ENCODE measurements at regions not wholly inside any gene's neighbourhood (a gene's known extent, or its start where the extent isn't known, plus 50 kb on each side); places are given as distances from the start of the nearest gene placed in this dataset.
"Not testable (repeated sequence)": the region's sequence is repeated elsewhere in the genome, so short reads cannot be mapped to it uniquely, and the experiment has no call there.

- ATAC-seq; H3K27me3 ChIP-seq; H3K27ac ChIP-seq; DNase-seq; H3K9me3 ChIP-seq; H3K36me3 ChIP-seq; H3K4me3 ChIP-seq; intact Hi-C loops (cut with DNase I); H3K4me1 ChIP-seq: not testable (repeated sequence)
- WGBS (ENCODE audit: insufficient coverage, low coverage, low lambda C conversion rate, missing lambda C conversion rate): 37% methylated on average over 4 of the region's 4 CpGs
Measured at GRCh38 chr21:9862456-9862855, 658.9 kb upstream of the TPTE start.

GRCh38 chr21:9867815-9868214 is 653.6 kb upstream of the TPTE start:
- 47% methylated on average over 1 of the region's 1 CpG for WGBS (ENCODE audit: insufficient coverage, low coverage, low lambda C conversion rate, missing lambda C conversion rate)
- intact Hi-C loops (cut with DNase I); H3K36me3 ChIP-seq; H3K27me3 ChIP-seq; H3K4me1 ChIP-seq; DNase-seq; H3K27ac ChIP-seq; ATAC-seq; H3K4me3 ChIP-seq; H3K9me3 ChIP-seq: not testable (repeated sequence)

- H3K27ac ChIP-seq; H3K27me3 ChIP-seq; H3K36me3 ChIP-seq; H3K4me1 ChIP-seq; DNase-seq; intact Hi-C loops (cut with DNase I); ATAC-seq; H3K9me3 ChIP-seq; H3K4me3 ChIP-seq: not testable (repeated sequence)
- WGBS (ENCODE audit: insufficient coverage, low coverage, low lambda C conversion rate, missing lambda C conversion rate): 25% methylated on average over 7 of the region's 8 CpGs
Measured at GRCh38 chr21:9873096-9873495, 648.3 kb upstream of the TPTE start.

GRCh38 chr21:9874136-9874535 is 647.2 kb upstream of the TPTE start:
- 17% methylated on average over 3 of the region's 5 CpGs for WGBS (ENCODE audit: insufficient coverage, low coverage, low lambda C conversion rate, missing lambda C conversion rate)
- H3K4me3 ChIP-seq; ATAC-seq; H3K4me1 ChIP-seq; H3K27me3 ChIP-seq; H3K36me3 ChIP-seq; intact Hi-C loops (cut with DNase I); H3K27ac ChIP-seq; DNase-seq; H3K9me3 ChIP-seq: not testable (repeated sequence)

GRCh38 chr21:9881430-9881829 is 640.0 kb upstream of the TPTE start:
- H3K4me3 ChIP-seq; H3K9me3 ChIP-seq; H3K4me1 ChIP-seq; H3K36me3 ChIP-seq; ATAC-seq; H3K27me3 ChIP-seq; H3K27ac ChIP-seq; intact Hi-C loops (cut with DNase I); DNase-seq: not testable (repeated sequence)
- 48% methylated on average over 4 of the region's 4 CpGs for WGBS (ENCODE audit: insufficient coverage, low coverage, low lambda C conversion rate, missing lambda C conversion rate)

GRCh38 chr21:9883047-9883446 is 638.3 kb upstream of the TPTE start:
- H3K36me3 ChIP-seq; H3K4me3 ChIP-seq; H3K9me3 ChIP-seq; H3K27ac ChIP-seq; DNase-seq; intact Hi-C loops (cut with DNase I); H3K27me3 ChIP-seq; H3K4me1 ChIP-seq: not testable (repeated sequence)
- 14% methylated on average over 2 of the region's 2 CpGs for WGBS (ENCODE audit: insufficient coverage, low coverage, low lambda C conversion rate, missing lambda C conversion rate)
- ATAC-seq: peak in 3 of 4 donors; percentile 21 to 69 (median 45)

GRCh38 chr21:9883571-9884282 is 637.7 kb upstream of the TPTE start:
- H3K27me3 ChIP-seq; intact Hi-C loops (cut with DNase I); H3K27ac ChIP-seq; H3K4me1 ChIP-seq; H3K4me3 ChIP-seq; ATAC-seq; H3K36me3 ChIP-seq; DNase-seq; H3K9me3 ChIP-seq: not testable (repeated sequence)
- 44% methylated on average over 2 of the region's 2 CpGs for WGBS (ENCODE audit: insufficient coverage, low coverage, low lambda C conversion rate, missing lambda C conversion rate)

- ATAC-seq; H3K9me3 ChIP-seq; intact Hi-C loops (cut with DNase I): not testable (repeated sequence)
Measured at GRCh38 chr21:9888500-9888899, 632.9 kb upstream of the TPTE start.

GRCh38 chr21:9903579-9903978 is 617.8 kb upstream of the TPTE start:
- 63% methylated on average over 1 of the region's 3 CpGs for WGBS (ENCODE audit: insufficient coverage, low coverage, low lambda C conversion rate, missing lambda C conversion rate)
- ATAC-seq; intact Hi-C loops (cut with DNase I): not testable (repeated sequence)

More at GRCh38 chr21:9888500-9888899, 632.9 kb upstream of the TPTE start:
- H3K27me3 ChIP-seq, H3K4me1 ChIP-seq, DNase-seq, H3K27ac ChIP-seq, H3K36me3 ChIP-seq, H3K4me3 ChIP-seq: not testable (repeated sequence)
- 42% methylated on average over 6 of the region's 6 CpGs for WGBS (ENCODE audit: insufficient coverage, low coverage, low lambda C conversion rate, missing lambda C conversion rate)

GRCh38 chr21:9914135-9914534 is 607.2 kb upstream of the TPTE start:
- WGBS (ENCODE audit: insufficient coverage, low coverage, low lambda C conversion rate, missing lambda C conversion rate): 23% methylated on average over 5 of the region's 5 CpGs
- H3K4me3 ChIP-seq; H3K36me3 ChIP-seq; DNase-seq; intact Hi-C loops (cut with DNase I); H3K9me3 ChIP-seq; H3K27ac ChIP-seq; ATAC-seq; H3K4me1 ChIP-seq; H3K27me3 ChIP-seq: not testable (repeated sequence)

More at GRCh38 chr21:9903579-9903978, 617.8 kb upstream of the TPTE start:
- H3K27ac ChIP-seq, H3K4me3 ChIP-seq, DNase-seq, H3K4me1 ChIP-seq, H3K27me3 ChIP-seq, H3K36me3 ChIP-seq, H3K9me3 ChIP-seq: not testable (repeated sequence)

- ATAC-seq; intact Hi-C loops (cut with DNase I); H3K4me1 ChIP-seq; H3K36me3 ChIP-seq; H3K27ac ChIP-seq; DNase-seq; H3K9me3 ChIP-seq; H3K27me3 ChIP-seq; H3K4me3 ChIP-seq: not testable (repeated sequence)
- 9% methylated on average over 1 of the region's 1 CpG for WGBS (ENCODE audit: insufficient coverage, low coverage, low lambda C conversion rate, missing lambda C conversion rate)
Measured at GRCh38 chr21:9919446-9919845, 601.9 kb upstream of the TPTE start.

- H3K27ac ChIP-seq; DNase-seq; ATAC-seq; H3K27me3 ChIP-seq; H3K36me3 ChIP-seq; H3K4me3 ChIP-seq; intact Hi-C loops (cut with DNase I); H3K4me1 ChIP-seq: not testable (repeated sequence)
- peaks cover 0 to 12% (median 1%) of the 10 kb centered on the region in 4 donors for H3K9me3 ChIP-seq
- 37% methylated on average over 7 of the region's 7 CpGs for WGBS (ENCODE audit: insufficient coverage, low coverage, low lambda C conversion rate, missing lambda C conversion rate)
Measured at GRCh38 chr21:9943639-9944038, 577.7 kb upstream of the TPTE start.
